ENCODE measurements at regions not wholly inside any gene's neighbourhood (a gene's known extent, or its start where the extent isn't known, plus 50 kb on each side); places are given as distances from the start of the nearest gene placed in this dataset.

GRCh38 chr16:65845466-65846209 lies 520.9 kb upstream of the CDH5 start:
- TF ChIP-seq GATA2 (IDR thresholded peaks at IDR 0.05; ENCODE audit: low read depth, low read length), result no peak
- no peak for TF ChIP-seq GATA3 (IDR thresholded peaks at IDR 0.05; ENCODE audit: low read depth, low read length)
